Erythroblast (primary cell): ENCODE measurements at regions not wholly inside any gene's neighbourhood (a gene's known extent, or its start where the extent isn't known, plus 50 kb on each side); places are given as distances from the start of the nearest gene placed in this dataset.

Experiments
- GATA1 ChIP-seq: IDR thresholded peaks from 2 replicates; pipeline ENCODE4 v1.6.1; 2011; ENCODE audit warnings: low read depth, mild to moderate bottlenecking, control low read depth, low read length, moderate library complexity
- POLR2A ChIP-seq: IDR thresholded peaks from 2 replicates; pipeline ENCODE4 v1.6.1; 2011; ENCODE audit warnings: mild to moderate bottlenecking, low read length

DNA sequence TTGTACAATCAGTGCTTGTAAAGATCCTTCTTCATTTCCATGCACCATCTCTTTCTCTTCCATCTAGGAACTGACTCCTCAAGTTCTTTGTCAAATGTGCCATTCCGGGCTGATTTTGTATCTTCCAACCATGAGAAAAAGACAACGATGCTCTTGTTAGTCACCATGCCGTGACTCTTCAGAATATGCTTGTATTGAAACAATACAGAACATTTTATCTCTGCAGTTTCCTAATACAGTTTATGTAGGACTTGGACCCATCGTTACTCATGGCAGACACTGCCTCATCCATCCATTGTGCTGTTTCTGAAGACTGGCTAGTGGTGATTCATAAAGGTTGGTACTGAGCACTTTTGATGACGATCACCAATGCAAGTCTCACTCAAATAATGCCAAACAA is 283.2 kb downstream of the KCNS3 start:
- TF ChIP-seq POLR2A (no peak), GATA1 (no peak)
